Kidney capillary endothelial cell (primary cell): ENCODE measurements at regions not wholly inside any gene's neighbourhood (a gene's known extent, or its start where the extent isn't known, plus 50 kb on each side); places are given as distances from the start of the nearest gene placed in this dataset.
A peak's percentile ranks its signal among the peaks of the same experiment; 100 is the strongest.

Source experiments
- DNase-seq: peaks from one replicate; pipeline ENCODE4 v3.0.0-alpha.2; 2018; ENCODE audit warnings: low spot score

DNA sequence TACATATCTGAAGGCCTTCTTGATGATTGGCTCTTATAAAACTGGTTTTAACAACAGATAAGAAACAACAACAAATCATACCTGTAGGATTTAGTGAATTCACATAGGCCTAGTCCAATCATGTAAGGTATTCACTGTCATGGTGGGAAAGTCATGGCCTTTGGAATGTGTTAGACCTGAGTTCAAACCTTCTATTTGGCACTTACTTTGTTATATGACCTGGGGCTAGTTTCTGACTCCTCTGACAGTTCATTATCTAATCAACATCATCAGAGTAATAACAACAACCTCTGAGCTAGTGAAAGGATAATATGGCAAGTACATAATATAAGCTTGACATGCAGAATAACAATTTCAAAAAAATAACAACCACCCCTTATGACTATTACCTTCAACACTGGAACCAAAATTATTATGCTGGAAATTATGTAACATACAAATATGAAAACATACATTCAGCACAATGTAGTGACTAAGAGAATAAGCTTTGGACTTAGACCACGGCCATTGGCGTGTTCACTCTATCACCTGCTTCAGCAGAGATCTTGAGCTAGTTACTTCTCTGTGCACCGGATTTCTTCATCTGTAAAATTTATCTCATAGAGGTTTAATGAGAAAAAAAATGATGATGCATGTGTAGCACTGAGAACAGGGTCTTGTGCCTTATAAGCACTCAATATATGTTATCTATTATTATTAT lies 597.6 kb downstream of the LMO4 start:
- DNase-seq = no peak

DNA sequence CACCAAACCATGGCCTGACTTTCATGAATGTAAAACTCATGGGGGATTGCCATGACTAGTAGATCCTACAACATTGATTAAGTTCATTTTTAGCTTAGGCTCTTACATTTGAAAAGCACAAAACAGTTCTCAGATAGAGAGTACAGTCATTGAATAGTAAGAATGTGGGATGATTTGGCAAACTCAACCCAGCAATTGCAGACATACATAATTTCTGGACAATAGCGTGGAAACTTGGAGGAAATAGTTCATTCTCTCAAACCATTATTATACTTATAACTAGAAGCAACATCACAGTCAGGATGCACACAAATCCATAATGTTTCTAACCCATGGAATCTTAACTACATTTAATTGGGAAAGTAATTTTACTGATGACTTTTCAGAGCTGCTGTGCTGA lies 598.2 kb downstream of the LMO4 start:
- DNase-seq = no peak

DNA sequence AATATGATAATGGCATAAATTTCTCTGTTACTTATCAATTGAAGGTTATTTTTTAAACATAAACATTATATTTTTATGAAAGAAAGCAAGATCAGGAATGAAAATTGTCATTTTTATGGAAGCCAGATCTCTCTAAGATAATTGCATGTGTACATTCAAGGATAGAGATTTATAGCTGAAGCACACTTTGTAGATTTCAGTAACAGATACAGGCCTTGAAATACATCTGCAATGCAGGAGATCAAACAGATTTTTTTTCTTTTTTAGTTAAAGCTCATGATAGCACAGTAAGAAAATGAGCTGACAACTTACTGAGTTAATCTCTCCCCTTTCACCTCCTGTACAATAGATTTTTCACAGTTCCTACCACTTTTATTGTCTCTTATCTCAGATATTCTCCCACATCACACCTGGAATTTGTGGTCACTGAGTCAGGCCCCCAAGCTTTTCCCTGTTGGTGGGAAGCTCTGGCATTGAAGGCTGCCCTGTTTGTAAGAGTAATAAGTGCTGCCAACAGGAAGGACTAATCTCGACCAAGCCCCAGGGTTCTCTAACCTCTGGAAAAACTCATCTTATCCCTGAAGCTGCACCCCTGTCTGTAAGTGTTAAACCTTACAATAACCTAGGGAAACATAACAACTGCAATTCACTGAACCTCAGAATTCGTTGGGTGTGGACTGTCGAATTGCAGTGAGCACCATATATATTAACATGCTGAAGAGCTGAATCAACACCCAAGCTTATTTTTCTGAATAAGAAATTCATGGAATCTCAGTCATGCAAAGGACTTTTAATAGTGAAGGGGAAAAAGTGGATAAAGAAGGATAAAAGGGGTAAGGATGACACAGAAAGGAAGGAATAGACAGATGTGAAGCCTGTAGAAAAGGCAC lies 599.0 kb downstream of the LMO4 start:
- no peak for DNase-seq

DNA sequence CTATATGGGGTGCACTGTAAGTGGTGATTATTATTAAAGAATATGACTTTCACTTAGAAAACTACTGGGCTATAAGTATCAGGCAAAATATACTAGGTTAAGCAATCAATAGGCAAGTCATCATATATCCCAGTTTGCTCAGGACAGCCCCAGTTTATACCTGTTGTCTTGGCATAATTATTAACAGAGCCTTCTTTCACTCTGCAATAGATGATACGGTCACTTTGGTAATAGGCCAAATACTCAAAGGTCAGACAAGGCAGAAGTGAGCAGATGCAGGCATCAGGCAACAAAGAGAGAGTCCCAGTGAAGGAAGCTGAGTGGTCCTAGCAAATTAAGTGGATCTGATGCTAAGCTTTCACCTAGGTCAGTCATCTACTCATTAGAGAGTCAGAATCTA lies 599.9 kb downstream of the LMO4 start:
- DNase-seq = no peak

DNA sequence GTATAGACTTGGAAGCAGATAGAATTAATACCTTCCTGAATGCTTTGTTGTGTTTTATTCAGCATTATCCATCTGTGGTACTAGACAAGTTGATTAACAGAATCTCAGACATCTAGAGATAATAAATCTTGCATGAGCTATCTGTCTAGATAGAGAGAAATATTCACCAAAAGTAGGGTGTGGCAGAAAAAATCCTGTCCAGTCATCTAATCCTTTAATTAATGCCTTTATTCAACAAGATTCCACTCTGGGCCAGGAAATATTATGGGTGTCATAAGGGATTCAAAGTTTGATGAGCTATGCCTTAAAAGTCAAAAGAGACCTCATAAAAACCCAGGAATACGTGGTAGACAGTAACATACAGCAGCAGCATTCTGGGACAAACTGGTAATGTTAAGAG lies 601.2 kb downstream of the LMO4 start:
- DNase-seq = no peak

DNA sequence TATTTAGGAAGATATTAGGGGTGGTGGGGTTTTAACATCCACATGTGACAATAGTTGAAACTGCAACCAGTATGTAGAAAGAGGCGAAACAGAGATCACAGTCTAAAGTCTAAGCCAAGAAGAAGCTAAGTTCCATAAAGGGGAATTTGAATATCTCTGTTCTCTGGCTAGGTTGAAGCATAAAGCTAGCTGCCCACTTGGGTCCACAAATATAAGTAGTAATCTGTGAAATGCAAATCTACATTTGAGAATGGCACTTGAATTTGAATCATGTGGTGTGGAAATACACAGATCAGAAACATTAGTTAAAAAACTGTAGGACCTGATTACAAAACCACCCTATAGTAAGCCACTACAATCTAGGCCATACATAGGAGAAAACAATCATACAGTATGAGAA lies 602.1 kb downstream of the LMO4 start:
- DNase-seq = no peak

DNA sequence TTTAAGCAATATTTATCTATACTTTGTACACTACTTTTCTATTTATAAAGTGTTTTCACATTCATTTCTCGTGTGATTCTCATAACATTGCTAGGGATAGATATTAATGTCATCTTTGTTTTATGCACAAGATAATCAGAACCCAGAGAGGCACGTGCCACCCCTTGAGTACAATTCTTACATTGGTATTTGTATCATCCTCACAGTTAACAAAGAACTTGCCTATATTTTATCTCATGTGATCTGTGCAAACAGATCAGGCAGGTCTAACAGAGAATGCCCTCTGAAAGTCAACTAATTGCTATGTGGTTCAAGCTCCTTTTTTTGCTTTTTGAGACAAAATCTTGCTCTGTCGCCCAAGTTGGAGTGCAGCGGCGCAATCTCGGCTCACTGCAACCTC lies 604.5 kb downstream of the LMO4 start:
- no peak for DNase-seq

DNA sequence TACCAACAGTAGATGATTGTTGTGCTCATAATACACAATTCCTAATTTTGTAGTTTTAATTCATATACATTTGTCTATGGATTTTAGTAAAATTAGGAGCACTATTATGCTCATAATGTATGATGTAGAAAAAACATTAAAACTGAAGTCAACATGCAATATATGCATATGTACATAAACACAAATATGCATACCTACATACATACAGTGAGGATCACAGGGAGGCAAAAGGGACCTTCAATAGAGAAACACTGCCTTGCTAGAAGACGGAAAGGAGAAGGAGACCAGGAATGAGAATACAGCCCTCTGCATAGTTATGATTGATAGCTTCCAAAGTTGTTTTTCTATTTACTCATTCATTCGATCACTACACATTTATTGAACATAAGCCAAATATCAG lies 606.5 kb downstream of the LMO4 start:
- no peak for DNase-seq

DNA sequence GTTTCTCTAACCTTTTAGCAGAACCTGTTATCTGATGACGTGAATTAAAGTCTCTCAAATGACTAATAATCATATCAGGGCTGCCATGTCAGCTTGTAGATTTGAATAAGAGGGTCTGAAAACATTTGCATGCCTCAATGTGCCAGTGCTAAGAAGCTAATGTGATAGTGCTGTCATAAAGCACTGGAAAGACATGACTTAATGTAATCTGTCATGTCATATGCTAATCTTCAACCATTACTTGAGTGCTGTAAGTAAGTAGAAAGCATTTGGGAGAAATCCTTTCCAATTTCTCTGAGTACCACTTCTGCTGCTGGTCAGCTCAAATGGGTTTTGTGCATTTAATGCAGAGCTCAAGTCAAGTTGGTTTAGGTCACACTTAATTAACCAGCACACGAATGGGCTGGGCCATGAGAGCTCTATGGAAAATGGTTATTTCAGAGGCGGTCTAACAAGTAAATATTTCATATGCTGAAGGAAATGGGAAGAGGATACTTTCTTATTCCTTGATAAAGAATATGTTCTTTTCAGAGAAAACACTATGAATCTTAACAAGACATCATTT lies 609.2 kb downstream of the LMO4 start:
- DNase-seq = no peak

DNA sequence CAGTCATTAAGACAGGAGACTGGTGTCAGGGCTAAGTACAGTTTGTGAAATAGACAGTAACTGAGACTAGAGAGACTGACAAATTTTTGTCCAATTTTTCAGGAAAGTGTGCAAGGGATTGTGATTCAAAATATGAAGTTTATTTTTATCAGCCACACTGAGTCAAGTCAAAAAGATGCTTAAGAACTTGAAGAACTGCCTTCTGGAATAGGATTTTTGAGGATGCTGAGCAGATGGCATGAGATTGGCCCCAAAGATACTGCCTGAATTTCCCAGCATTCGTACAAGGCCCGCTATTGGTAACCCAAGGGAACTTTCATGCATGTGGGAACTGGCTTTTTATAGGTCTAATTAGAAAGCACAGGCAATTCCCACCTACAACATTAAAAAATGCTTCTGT lies 610.0 kb downstream of the LMO4 start:
- DNase-seq = no peak

DNA sequence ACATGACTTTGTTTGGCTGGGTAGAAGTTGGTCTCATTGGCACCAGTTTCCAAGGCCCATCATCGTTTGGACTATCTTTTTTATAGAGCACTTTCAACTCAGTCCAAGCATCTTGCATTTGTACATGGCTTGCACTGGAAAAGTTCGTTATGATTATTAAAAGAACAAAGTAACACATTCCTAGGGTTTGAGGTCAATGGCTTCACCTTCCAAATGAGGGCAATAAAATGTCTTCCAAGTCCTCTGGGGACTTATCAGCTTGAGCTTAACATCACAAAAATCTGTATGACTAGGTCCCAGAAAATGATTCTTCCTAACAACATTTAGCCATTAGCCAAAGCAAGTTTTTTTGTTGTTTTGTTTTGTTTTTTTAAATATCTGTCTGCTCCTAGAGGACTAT lies 610.8 kb downstream of the LMO4 start:
- DNase-seq = no peak

DNA sequence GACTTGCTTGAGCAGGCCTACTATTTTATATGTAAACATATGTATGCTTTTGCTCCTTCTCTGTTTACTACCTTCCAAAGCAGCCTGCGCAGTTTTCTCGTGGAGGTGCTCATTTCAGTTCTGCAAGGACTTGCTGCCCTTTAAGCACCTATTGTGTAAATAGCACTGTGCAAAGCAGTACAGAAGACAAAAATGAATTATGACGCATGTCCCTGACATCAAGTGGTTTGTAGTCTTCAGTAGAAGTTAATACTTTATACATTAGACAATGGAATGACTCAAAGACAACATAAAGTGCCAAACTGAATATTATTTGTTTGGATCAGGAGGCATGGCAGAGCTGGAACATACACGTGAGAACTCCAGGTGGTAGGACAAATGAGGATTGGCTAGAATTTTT lies 611.7 kb downstream of the LMO4 start:
- DNase-seq = no peak

DNA sequence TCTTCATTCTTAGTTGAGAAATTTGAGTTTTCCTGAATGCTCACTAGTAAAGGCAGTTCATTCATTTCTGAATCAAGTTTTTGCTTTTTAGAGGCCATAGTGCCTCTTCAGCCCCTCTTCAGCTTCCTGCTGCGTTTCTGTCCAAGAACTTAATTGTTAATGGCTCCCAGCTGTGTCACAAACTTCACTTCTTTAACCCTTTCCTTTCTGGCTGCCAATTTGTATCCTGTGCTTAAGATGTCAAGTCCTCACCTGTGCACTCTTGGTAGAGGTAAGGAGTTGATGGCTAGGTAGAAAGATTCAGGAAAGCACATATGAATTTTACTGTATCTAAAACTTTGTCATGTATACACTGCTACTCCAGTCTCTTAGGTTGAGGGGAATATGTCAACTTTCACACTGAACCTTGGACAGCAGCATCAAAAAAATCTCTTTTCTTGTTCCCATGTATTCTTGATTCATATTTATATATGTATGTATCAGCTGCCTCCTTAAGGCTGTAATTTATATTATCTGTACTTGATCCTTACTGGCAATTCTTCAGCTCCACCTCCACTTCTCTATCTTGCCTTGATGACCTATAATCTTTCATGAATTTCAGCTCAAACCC lies 612.8 kb downstream of the LMO4 start:
- no peak for DNase-seq

DNA sequence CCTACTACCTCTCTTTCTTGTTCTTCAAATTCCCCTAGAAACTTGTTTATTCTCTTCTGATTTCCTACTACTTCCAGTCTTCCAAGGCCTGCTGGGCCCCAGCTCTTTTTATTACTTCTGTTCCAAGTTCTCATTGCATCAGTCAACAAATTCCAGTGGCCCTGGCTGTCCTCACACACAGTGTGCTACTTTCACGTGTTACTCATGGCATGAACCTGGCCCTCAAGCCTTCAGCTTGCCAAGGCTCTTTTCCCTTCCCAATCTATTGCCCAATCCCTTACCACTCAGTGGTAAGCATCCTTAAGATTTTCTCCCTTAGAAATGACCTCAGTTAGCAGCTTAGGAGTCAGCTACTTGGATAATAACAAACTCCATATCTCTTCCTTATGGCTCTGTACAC lies 613.5 kb downstream of the LMO4 start:
- no peak for DNase-seq

DNA sequence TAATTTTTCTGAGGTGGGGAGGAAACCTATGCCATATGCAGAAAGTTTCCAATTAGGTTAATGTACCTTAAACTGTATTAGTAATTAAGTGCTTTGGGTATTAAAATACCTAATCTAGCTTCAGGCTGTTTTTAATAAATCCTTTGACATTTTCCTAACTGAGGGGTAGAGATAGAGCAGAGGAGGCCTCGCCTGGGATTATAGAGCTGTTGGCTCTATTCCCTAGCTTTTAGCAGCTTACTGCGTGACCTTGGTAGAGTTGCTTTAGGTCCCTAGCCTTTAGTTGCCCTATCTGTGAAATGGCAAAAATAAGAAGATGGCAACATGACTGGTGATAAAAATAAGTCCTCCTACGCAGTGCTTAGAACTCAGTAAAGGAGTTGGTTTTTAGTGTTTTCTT lies 621.0 kb downstream of the LMO4 start:
- DNase-seq = no peak

DNA sequence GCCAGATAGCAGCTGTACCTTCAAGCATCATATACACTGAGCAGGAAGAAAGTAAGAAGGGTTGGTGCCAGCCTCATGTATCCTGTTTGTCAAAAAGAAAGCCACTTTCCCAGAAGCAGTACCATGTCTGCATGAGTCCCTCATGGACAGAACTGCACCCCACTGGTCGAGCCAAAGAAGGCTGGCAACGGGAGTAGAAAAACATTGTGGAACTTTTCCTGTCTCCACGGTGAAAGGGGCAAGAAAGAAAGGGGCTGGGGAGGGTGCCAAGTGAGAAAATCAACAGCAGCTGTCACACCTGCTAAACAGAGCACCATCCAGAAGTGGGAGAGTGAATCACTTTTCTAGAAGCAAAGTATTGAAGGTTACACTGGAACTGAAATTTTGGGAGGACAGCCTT lies 621.7 kb downstream of the LMO4 start:
- no peak for DNase-seq

DNA sequence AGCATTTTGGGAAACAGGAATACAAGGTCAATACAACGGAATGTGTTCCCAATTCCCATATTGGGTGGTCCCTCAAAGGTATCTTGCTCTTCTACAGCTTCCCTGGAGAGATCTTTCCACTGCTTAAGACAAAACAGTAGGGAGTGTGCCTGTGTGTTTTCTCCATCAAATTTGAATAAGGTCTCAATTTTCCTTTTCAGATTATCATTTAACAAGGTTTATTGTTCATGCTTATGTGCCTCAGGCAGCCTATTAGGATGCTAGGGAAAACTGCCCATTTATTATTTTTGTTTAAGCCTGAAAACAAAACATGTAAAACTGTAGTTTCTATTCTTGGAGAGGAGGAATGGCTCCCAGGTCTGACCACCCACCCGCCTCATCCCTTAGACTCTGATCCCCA lies 622.7 kb downstream of the LMO4 start:
- no peak for DNase-seq

DNA sequence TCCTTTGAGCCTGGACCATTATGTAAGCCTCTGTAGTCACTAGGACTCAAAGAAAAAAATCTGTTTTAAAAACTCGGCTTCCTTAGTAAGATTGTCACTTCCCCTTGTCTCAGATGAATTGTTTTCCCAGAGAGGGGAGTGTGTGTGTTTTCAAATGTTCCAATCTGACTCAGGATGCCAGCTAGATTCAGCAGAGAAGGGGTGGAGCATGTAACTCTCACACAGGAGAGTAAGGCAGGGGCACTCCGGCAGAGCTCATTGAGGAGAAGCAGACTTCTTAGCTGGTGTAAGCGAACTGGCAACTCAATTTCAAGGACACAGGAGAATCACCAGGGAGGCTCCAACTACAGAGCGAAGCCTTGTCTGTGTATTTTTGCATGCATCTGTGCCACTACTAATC lies 623.2 kb downstream of the LMO4 start:
- peak; percentile 23 for DNase-seq

DNA sequence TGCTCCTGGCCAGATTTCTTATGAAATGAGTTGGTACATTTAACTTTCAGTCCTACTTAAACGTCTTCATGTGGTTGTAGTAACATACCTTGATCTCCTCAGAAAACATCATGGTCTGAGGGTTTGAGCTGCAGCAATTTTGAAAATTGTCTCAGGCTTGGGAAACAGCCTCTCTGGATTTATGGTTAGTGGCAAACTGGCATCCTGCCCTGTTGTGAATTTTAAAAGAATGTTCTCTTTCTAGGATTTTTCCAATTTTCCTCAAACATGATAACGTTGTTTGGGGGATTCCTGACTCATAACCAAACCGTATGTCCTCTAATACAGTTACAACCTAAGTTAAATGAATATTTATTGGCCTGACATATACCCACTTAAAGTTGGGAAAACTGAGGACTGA lies 624.4 kb downstream of the LMO4 start:
- no peak for DNase-seq

DNA sequence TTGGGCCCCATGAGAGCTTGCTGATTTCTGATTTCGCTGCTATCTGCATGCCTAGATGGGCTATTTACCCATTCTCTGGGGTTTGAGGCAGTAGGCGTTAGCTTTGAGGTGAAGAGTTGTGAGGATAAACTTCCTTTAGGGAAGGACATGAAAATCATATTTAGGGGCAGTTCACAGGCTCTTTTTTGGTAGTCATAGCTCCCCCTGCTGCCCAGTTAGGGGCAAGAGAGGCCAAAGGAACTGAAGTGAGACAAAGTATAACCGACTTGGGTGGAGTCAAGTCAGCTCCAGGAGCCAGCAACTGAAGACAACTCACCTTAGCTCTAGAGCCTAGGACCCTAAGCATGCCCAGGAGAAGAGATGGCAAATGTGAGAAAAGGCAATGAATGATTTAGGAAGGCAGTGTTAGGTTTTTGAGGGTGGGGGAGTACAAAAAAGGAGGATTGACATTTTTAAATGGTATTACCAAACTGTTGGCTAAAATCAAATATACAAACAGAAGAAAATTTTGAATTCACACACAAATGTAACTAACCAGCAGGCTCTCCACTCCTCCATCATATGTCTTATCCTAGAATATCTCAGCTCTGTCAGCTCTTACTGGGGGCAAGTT lies 625.2 kb downstream of the LMO4 start:
- DNase-seq = peak; percentile 38

DNA sequence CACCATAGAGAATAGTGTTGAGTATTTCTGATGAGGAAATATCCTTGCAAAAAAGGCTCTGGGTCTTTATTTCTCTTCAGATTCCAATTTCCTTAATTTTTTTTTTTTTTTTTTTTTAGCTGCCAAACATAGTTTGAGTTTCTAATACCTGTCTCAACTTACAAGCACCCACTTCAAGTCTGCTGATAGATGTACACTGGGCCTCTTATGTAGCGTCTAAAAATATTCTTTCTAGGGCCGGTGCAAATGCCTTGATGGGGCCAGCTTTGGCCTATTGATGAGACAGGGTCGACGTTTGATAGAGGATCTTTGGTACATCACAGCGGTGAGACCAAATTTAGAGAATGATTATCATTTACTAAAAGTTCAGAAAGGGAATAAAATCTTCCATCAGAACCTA lies 626.4 kb downstream of the LMO4 start:
- no peak for DNase-seq

DNA sequence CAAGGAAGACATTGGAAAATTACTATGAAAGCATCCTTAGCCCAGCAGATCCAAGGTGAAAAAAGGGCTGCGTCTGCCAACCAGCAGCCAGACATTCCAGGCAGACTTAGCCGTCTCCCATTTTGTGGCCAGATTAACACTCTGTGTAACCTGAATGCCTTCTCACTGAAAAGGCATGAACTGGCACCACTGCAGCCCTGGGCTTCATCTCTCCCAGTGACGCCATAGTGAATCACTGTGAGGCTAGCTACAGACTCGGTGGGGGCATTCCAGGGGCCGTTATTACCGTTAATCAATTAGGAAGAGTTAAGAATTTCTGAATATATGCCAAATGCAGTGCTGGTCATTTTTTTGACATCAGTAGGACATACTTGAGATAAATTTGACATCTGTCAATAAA lies 627.4 kb downstream of the LMO4 start:
- DNase-seq = no peak

DNA sequence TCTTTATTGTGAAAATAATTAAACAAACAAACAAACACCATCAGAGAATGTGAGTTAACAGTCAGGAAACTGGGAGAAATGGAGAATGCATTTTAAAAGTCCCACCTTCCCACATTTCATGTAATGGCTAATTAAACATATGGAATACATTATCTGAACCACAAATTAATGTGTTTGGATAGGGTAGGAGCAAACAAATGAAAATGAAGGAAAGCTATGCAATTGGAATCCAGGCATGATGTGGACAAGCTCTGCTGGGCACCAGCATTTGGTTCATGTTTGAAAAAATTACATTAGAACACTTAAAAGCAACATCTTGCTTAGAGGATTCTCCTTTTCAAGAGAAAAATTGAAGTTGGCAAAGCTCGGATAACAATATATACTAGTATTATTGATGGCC lies 628.1 kb downstream of the LMO4 start:
- no peak for DNase-seq
